ENCODE measurements at regions not wholly inside any gene's neighbourhood (a gene's known extent, or its start where the extent isn't known, plus 50 kb on each side); places are given as distances from the start of the nearest gene placed in this dataset.

- H4K20me1 ChIP-seq (ENCODE audit: insufficient read depth), result peaks cover 21% of the 10 kb centered on the region
- no peak overlapping the region for H3K27ac ChIP-seq (ENCODE audit: low read length)
These were observed 67.1 kb upstream of the IPO9 start for GRCh38 chr1:201761871-201762270.

GRCh38 chr1:201762381-201762780 lies 66.6 kb upstream of the IPO9 start:
- H3K4me3 ChIP-seq (ENCODE audit: low read length), result no peak overlapping the region
- no peaks in the 10 kb centered on the region for H3K27me3 ChIP-seq (ENCODE audit: insufficient read depth, low read depth, low read length)
- H3K9me3 ChIP-seq (ENCODE audit: low read length), result no peaks in the 10 kb centered on the region
- H2AFZ ChIP-seq (ENCODE audit: low read depth, low read length), result no peak overlapping the region
- H4K20me1 ChIP-seq (ENCODE audit: insufficient read depth), result peaks cover 21% of the 10 kb centered on the region
- H3F3A ChIP-seq (ENCODE audit: insufficient read depth, low read length, poor library complexity, severe bottlenecking), result no peaks in the 10 kb centered on the region
- H3K9ac ChIP-seq (ENCODE audit: low read length), result no peak overlapping the region
- no peak overlapping the region for H3K4me2 ChIP-seq (ENCODE audit: low read length)
- H3K27ac ChIP-seq (ENCODE audit: low read length), result no peak overlapping the region
- no peaks in the 10 kb centered on the region for H3K9me2 ChIP-seq (ENCODE audit: insufficient read depth, low read length)
- H3K79me2 ChIP-seq (replicated peaks; ENCODE audit: insufficient read depth, low read length), result peaks cover 92% of the 10 kb centered on the region
- no peaks in the 10 kb centered on the region for H3K36me3 ChIP-seq (ENCODE audit: insufficient read depth, low read length)
- TF ChIP-seq POLR2AphosphoS5 (IDR thresholded peaks at IDR 0.05), result no peak
- no peak for TF ChIP-seq EP300 (conservative IDR thresholded peaks at IDR 0.05; ENCODE audit: poor library complexity, severe bottlenecking)
- TF ChIP-seq CTCF (IDR thresholded peaks at IDR 0.05; ENCODE audit: poor library complexity, severe bottlenecking), result no peak
- no peak for TF ChIP-seq EZH2 (IDR thresholded peaks at IDR 0.05; ENCODE audit: borderline replicate concordance, insufficient read depth, low read length, poor library complexity, severe bottlenecking)
- TF ChIP-seq RAD21 (conservative IDR thresholded peaks at IDR 0.05), result no peak
- TF ChIP-seq SMC3 (conservative IDR thresholded peaks at IDR 0.05; ENCODE audit: poor library complexity), result no peak
- no peak for TF ChIP-seq MXI1 (conservative IDR thresholded peaks at IDR 0.05; ENCODE audit: poor library complexity, severe bottlenecking)

More at GRCh38 chr1:201761871-201762270, 67.1 kb upstream of the IPO9 start:
- no peaks in the 10 kb centered on the region for H3K9me3 ChIP-seq (ENCODE audit: low read length)
- H3K9me2 ChIP-seq (ENCODE audit: insufficient read depth, low read length), result no peaks in the 10 kb centered on the region
- H3K4me2 ChIP-seq (ENCODE audit: low read length), result no peak overlapping the region
- H3K79me2 ChIP-seq (replicated peaks; ENCODE audit: insufficient read depth, low read length), result peaks cover 96% of the 10 kb centered on the region
- no peaks in the 10 kb centered on the region for H3K27me3 ChIP-seq (ENCODE audit: insufficient read depth, low read depth, low read length)
- TF ChIP-seq RAD21 (conservative IDR thresholded peaks at IDR 0.05), result no peak
- no peak for TF ChIP-seq TAF1 (IDR thresholded peaks at IDR 0.05; ENCODE audit: low read depth)
- TF ChIP-seq EZH2 (IDR thresholded peaks at IDR 0.05; ENCODE audit: borderline replicate concordance, insufficient read depth, low read length, poor library complexity, severe bottlenecking), result no peak
- TF ChIP-seq REST (IDR thresholded peaks at IDR 0.05; ENCODE audit: borderline replicate concordance), result no peak
- no peak for TF ChIP-seq MXI1 (conservative IDR thresholded peaks at IDR 0.05; ENCODE audit: poor library complexity, severe bottlenecking)
- no peak for TF ChIP-seq CTCF (IDR thresholded peaks at IDR 0.05; ENCODE audit: poor library complexity, severe bottlenecking)
- TF ChIP-seq SMC3 (conservative IDR thresholded peaks at IDR 0.05; ENCODE audit: poor library complexity), result no peak
- no peak for TF ChIP-seq POLR2AphosphoS5 (IDR thresholded peaks at IDR 0.05)
- no peak for TF ChIP-seq EP300 (conservative IDR thresholded peaks at IDR 0.05; ENCODE audit: poor library complexity, severe bottlenecking)
- H3F3A ChIP-seq (ENCODE audit: insufficient read depth, low read length, poor library complexity, severe bottlenecking), result no peaks in the 10 kb centered on the region
- H3K36me3 ChIP-seq (ENCODE audit: insufficient read depth, low read length), result no peaks in the 10 kb centered on the region
- H3K9ac ChIP-seq (ENCODE audit: low read length), result no peak overlapping the region
- no peak overlapping the region for H3K4me3 ChIP-seq (ENCODE audit: low read length)
- H2AFZ ChIP-seq (ENCODE audit: low read depth, low read length), result no peak overlapping the region
